ENCODE measurements at regions not wholly inside any gene's neighbourhood (a gene's known extent, or its start where the extent isn't known, plus 50 kb on each side); places are given as distances from the start of the nearest gene placed in this dataset.
"Not testable (repeated sequence)": the region's sequence is repeated elsewhere in the genome, so short reads cannot be mapped to it uniquely, and the experiment has no call there.

DNA sequence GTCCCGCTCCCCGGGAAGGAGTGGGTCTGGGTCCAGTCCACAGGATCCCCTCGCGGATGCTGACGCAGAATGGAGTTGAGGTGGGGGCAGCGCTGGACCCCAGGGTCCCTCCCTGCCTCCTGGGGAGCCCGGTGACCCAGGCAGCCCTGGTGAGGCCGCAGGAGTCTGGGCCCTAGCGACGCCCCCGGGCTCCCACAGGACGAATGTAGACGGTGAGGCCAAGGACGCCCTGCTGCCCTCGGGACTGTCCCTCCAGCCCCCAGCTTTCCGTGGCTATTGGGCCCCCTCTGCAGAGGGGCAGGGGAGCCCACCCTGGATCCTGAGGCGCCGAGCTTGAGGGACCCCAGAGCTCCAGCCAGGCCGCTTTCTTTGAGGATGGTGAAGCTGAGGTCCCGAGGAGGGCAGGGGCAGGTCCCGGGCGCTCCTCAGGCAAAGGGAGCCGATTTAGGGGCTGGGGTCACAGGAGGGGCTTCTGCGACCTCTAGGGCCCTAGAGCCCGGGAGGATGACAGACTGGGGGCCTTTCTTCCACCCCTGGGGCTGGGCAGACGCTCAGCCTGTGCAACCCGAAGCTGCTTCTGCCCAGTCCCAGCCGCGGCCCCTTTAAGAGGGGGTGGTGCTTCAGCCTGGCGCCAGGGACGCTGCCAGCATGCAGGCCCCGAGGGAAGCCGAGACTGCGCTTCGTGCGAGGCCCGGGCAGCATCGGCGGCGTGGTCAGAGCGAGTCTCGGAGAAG lies 986.8 kb downstream of the TUBA3C start:
- TF ChIP-seq, protein P1, sequence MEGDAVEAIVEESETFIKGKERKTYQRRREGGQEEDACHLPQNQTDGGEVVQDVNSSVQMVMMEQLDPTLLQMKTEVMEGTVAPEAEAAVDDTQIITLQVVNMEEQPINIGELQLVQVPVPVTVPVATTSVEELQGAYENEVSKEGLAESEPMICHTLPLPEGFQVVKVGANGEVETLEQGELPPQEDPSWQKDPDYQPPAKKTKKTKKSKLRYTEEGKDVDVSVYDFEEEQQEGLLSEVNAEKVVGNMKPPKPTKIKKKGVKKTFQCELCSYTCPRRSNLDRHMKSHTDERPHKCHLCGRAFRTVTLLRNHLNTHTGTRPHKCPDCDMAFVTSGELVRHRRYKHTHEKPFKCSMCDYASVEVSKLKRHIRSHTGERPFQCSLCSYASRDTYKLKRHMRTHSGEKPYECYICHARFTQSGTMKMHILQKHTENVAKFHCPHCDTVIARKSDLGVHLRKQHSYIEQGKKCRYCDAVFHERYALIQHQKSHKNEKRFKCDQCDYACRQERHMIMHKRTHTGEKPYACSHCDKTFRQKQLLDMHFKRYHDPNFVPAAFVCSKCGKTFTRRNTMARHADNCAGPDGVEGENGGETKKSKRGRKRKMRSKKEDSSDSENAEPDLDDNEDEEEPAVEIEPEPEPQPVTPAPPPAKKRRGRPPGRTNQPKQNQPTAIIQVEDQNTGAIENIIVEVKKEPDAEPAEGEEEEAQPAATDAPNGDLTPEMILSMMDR (IDR thresholded peaks at IDR 0.05) = not testable (repeated sequence)
- TF ChIP-seq EP300 (IDR thresholded peaks at IDR 0.05) = not testable (repeated sequence)
